C4-2B (cell line): ENCODE measurements at regions not wholly inside any gene's neighbourhood (a gene's known extent, or its start where the extent isn't known, plus 50 kb on each side); places are given as distances from the start of the nearest gene placed in this dataset.

Source experiments
- H3K27ac ChIP-seq: fragments of 450-650 bp; 2 replicates; pipeline ENCODE4 v1.5.1; 2017
- CTCF ChIP-seq: fragments of 450-650 bp; conservative IDR thresholded peaks from 2 replicates; pipeline ENCODE4 v1.5.1; 2017; ENCODE audit warnings: mild to moderate bottlenecking
- ZFX ChIP-seq: fragments of 450-650 bp; IDR thresholded peaks from 2 replicates; pipeline ENCODE4 v1.6.1; 2017

GRCh38 chr5:103367702-103368101, 109.1 kb downstream of the MACIR start:
- TF ChIP-seq ZFX, result no peak
- TF ChIP-seq CTCF, result no peak
- H3K27ac ChIP-seq, result no peak overlapping the region

DNA sequence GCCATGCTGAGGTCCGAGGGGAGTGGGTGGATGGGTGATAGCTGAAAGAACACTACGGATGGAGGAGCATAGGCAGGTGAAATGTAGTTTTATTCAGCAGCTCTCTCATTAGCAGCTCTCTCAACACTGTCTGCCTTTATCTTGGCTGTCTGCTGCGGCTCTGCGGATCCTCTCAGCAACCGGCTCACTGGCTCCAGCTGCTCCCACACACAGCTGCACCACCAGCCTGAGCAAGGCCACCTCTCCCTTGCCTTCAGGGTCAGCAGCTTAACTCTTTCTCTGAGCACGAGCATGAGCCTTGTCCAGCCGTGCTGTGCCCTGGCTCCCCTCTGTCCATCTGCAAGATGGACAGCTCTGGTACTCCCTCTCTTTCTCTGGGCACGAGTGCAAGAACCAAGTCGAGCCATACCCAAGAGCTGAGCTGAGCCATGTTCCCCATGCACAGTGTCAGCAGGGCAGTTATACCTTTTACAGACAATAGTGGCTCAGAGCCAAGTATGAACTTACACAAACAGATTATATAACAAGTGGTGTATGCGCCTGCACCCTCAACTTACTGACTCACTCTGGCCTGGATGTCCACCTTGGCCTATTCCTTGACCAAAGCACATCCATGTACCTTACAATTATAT, 108.5 kb downstream of the MACIR start:
- H3K27ac ChIP-seq, result no peak overlapping the region
- no peak for TF ChIP-seq CTCF
- no peak for TF ChIP-seq ZFX

- TF ChIP-seq ZFX (no peak), CTCF (no peak)
- no peak overlapping the region for H3K27ac ChIP-seq
These were observed 105.5 kb downstream of the MACIR start for GRCh38 chr5:103364074-103364473.

- TF ChIP-seq CTCF, result no peak
- TF ChIP-seq ZFX, result no peak
- no peak overlapping the region for H3K27ac ChIP-seq
These were observed 103.6 kb downstream of the MACIR start for GRCh38 chr5:103362211-103362610.

- no peak for TF ChIP-seq ZFX
- no peak for TF ChIP-seq CTCF
- H3K27ac ChIP-seq, result no peak overlapping the region
These were observed 101.9 kb downstream of the MACIR start for GRCh38 chr5:103360475-103360874.

DNA sequence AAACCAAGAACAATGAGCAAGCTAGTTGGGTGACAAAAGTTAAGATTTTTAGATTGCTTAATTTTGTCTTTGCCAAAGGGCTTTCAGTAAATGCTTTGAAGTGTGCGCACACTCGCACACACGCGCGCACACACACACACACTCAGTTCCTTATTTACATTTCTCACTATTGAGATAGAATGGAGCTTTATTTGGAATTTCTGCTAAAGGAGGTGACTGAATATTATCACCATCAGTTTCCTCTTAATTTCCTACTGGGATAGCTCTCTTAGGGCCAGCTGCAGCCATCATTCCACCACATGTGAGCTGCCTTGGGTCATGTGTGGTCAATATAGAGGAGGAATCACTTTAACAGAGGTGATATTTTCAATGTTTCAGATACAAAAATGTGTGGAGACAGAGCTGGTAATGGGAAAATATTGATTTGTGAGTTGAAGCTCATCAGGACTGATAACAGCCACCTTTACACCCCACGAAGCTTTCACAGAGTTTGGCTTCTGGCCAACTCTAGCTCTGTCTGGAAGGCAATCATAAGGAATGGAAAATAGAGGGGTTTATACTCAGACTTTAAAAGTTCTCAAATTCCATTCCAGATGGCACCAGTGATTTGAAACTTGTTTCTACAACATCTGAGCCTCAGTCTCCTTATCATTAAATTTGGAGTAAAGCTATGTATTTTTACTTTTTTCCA, 99.9 kb downstream of the MACIR start:
- H3K27ac ChIP-seq, result no peak overlapping the region

More for the DNA sequence above, 99.9 kb downstream of the MACIR start:
- TF ChIP-seq CTCF (no peak), ZFX (no peak)
